GM10266 (cell line): ENCODE measurements at regions not wholly inside any gene's neighbourhood (a gene's known extent, or its start where the extent isn't known, plus 50 kb on each side); places are given as distances from the start of the nearest gene placed in this dataset.

ENCODE experiments used
- DNase-seq: peaks from one replicate; pipeline ENCODE4 v3.0.0; 2012; ENCODE audit errors: extremely low spot score
- TF ChIP-seq, protein P1 (sequence below): IDR thresholded peaks from 2 replicates; pipeline ENCODE4 v1.5.1; 2012; ENCODE audit warnings: mild to moderate bottlenecking, low read depth; ENCODE audit not compliant: control insufficient read depth, insufficient read depth; ENCODE audit errors: missing control alignments

DNA sequence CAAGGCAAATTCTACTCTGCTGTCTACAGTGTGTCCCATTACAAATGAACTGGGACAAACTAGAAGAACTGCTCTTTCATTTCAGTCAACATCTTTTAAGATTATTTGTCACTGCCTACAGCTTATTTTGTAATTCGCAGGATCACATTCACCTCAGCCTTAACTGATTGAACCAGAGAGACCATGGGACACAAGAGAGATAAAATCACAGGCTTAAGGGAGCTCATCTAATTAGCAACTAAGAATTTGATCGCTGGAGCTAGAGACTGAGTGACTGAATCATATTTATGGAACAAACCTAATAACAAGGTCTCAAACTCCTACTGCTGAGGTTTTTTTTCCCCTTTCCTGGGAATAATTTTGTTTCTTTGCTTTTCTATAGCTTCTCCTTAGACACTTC, 898.2 kb downstream of the PCDH18 start:
- DNase-seq = no peak
- TF ChIP-seq, protein P1, sequence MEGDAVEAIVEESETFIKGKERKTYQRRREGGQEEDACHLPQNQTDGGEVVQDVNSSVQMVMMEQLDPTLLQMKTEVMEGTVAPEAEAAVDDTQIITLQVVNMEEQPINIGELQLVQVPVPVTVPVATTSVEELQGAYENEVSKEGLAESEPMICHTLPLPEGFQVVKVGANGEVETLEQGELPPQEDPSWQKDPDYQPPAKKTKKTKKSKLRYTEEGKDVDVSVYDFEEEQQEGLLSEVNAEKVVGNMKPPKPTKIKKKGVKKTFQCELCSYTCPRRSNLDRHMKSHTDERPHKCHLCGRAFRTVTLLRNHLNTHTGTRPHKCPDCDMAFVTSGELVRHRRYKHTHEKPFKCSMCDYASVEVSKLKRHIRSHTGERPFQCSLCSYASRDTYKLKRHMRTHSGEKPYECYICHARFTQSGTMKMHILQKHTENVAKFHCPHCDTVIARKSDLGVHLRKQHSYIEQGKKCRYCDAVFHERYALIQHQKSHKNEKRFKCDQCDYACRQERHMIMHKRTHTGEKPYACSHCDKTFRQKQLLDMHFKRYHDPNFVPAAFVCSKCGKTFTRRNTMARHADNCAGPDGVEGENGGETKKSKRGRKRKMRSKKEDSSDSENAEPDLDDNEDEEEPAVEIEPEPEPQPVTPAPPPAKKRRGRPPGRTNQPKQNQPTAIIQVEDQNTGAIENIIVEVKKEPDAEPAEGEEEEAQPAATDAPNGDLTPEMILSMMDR = no peak

- DNase-seq = no peak
- TF ChIP-seq, protein P1 = no peak
Observed at GRCh38 chr4:136599890-136600289, 932.4 kb downstream of the PCDH18 start.

GRCh38 chr4:136590440-136590839, 941.9 kb downstream of the PCDH18 start:
- TF ChIP-seq, protein P1 = no peak
- no peak for DNase-seq

DNA sequence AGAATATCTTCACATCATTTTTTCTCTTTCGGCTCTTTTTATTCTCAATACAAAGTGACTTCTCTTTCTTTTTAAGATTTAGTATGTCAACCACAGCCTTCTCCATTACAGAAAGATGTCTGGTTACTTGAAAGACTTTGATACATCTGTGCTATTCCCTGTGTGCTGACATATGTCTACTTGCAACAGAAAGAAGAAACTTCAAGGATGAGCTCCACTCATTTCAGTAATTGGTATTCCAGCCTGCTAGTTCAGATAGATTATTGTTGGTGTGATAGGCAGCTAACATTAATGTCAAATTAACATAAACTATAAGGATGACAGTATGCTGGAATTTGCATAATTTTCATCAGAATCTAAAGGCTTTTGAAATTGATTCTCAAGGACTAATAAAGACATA, 948.7 kb downstream of the PCDH18 start:
- DNase-seq = no peak
- TF ChIP-seq, protein P1 = no peak

- TF ChIP-seq, protein P1 = no peak
- DNase-seq = no peak
Observed at GRCh38 chr4:136581119-136581518, 951.2 kb downstream of the PCDH18 start.

DNA sequence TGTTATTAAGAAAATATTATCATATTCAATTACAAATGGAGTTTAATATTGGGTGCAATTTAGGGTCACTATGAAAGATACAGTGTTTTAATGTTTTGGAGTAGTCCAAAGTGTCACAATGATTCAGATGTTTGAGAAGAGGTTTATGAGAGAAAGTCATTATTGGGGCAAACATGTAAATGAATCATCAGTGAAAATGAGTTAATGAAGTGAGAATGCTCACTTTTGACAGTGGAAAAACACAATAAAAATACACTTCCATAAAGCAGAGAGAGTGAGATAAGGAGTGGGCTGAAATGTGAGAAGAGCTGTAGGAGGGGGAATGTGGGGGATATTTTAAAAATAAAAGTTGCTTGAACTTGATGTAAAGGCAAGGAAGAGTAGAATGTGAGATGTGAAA, 957.1 kb downstream of the PCDH18 start:
- TF ChIP-seq, protein P1 = no peak
- DNase-seq = no peak

DNA sequence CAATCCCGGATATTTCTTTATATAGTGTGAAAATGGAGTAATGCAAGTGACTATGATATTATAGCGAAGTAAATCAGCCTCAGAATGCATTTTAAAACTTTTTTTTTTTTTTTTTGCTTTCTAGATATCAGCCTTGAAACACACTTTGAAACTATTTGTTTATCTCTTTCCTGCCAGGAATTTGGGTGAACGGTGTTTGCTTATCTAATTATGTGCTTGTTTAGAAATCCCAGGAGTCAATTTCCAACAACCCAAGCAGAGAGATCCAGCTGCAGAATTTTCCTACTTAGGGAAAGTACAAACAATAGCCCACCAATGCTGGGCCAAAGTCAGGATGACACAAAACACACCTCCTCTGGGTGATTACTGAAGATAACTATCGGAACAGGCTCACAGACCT, 958.8 kb downstream of the PCDH18 start:
- no peak for DNase-seq
- TF ChIP-seq, protein P1 = no peak
